Subcutaneous abdominal adipose tissue (tissue), 5 donors: ENCODE measurements at regions not wholly inside any gene's neighbourhood (a gene's known extent, or its start where the extent isn't known, plus 50 kb on each side); places are given as distances from the start of the nearest gene placed in this dataset.
"Not testable (repeated sequence)": the region's sequence is repeated elsewhere in the genome, so short reads cannot be mapped to it uniquely, and the experiment has no call there.

ENCODE experiments used
- H3K27ac ChIP-seq: one replicate; pipeline ENCODE4 v1.7.0; 2013; ENCODE audit warnings: low read depth, mild to moderate bottlenecking, inconsistent platforms, low read length, moderate library complexity
- H3K27me3 ChIP-seq, 5 donors: one replicate each; pipeline ENCODE4 v1.7.0; 2013; ENCODE audit warnings: low read length in 5 of 5, inconsistent platforms in 1 of 5; ENCODE audit not compliant: control insufficient read depth in 5 of 5, insufficient read depth in 4 of 5
- H3K36me3 ChIP-seq, 5 donors: one replicate each; pipeline ENCODE4 v1.7.0; 2013; ENCODE audit warnings: low read length in 5 of 5; ENCODE audit not compliant: control insufficient read depth in 5 of 5, insufficient read depth in 5 of 5
- H3K4me1 ChIP-seq, 5 donors: one replicate each; pipeline ENCODE4 v1.7.0; 2013; ENCODE audit warnings: low read length in 5 of 5, mild to moderate bottlenecking in 3 of 5, moderate library complexity in 1 of 5; ENCODE audit not compliant: control insufficient read depth in 5 of 5, insufficient read depth in 5 of 5
- H3K4me3 ChIP-seq, 5 donors: one replicate each; pipeline ENCODE4 v1.7.0; 2013; ENCODE audit warnings: low read length in 5 of 5, low read depth in 1 of 5
- H3K9ac ChIP-seq, 5 donors: one replicate each; pipeline ENCODE4 v1.7.0; 2013; ENCODE audit warnings: low read length in 5 of 5, mild to moderate bottlenecking in 4 of 5, moderate library complexity in 3 of 5
- H3K9me3 ChIP-seq, 5 donors: one replicate each; pipeline ENCODE4 v1.7.0; 2013; ENCODE audit warnings: low read length in 5 of 5; ENCODE audit not compliant: control insufficient read depth in 5 of 5
- donor health status: healthy.
- donor health status: healthy.
- donor health status: healthy.
- donor health status: healthy.
- donor health status: healthy.

- Histone ChIP-seq H3K9ac (no peak overlapping the region), H3K27ac (no peak overlapping the region)
Observed at GRCh38 chr2:180692322-180692721, 288.1 kb upstream of the UBE2E3 start.

GRCh38 chr2:180691855-180692223, 288.6 kb upstream of the UBE2E3 start:
- not testable (repeated sequence) for H3K9me3 ChIP-seq, H3K4me3 ChIP-seq, H3K9ac ChIP-seq, H3K4me1 ChIP-seq, H3K36me3 ChIP-seq, H3K27ac ChIP-seq, H3K27me3 ChIP-seq

More at GRCh38 chr2:180692322-180692721, 288.1 kb upstream of the UBE2E3 start:
- H3K9me3 ChIP-seq = no peaks in the 10 kb centered on the region
- no peaks in the 10 kb centered on the region for H3K27me3 ChIP-seq
- peaks cover 0 to 7% (median 0%) of the 10 kb centered on the region in 5 donors for H3K4me1 ChIP-seq
- H3K4me3 ChIP-seq = no peak overlapping the region
- H3K36me3 ChIP-seq = no peaks in the 10 kb centered on the region

- not testable (repeated sequence) for H3K9me3 ChIP-seq, H3K9ac ChIP-seq, H3K4me1 ChIP-seq, H3K36me3 ChIP-seq, H3K27me3 ChIP-seq, H3K4me3 ChIP-seq, H3K27ac ChIP-seq
Observed at GRCh38 chr2:180691186-180691854, 289.1 kb upstream of the UBE2E3 start.

- Histone ChIP-seq H3K27me3 (no peaks in the 10 kb centered on the region), H3K4me3 (no peak overlapping the region), H3K9ac (no peak overlapping the region), H3K36me3 (no peaks in the 10 kb centered on the region), H3K4me1 (peaks cover 0 to 7% (median 0%) of the 10 kb centered on the region in 5 donors), H3K9me3 (no peaks in the 10 kb centered on the region), H3K27ac (no peak overlapping the region)
Observed at GRCh38 chr2:180690611-180691010, 289.8 kb upstream of the UBE2E3 start.

- H3K9ac ChIP-seq = no peak overlapping the region
- no peaks in the 10 kb centered on the region for H3K27me3 ChIP-seq
- H3K4me3 ChIP-seq = no peak overlapping the region
- H3K9me3 ChIP-seq = no peaks in the 10 kb centered on the region
- no peak overlapping the region for H3K27ac ChIP-seq
- H3K36me3 ChIP-seq = no peaks in the 10 kb centered on the region
- H3K4me1 ChIP-seq = no peaks in the 10 kb centered on the region
Observed at GRCh38 chr2:180682871-180683270, 297.5 kb upstream of the UBE2E3 start.

- H3K27ac ChIP-seq = no peak overlapping the region
Observed at GRCh38 chr2:180679693-180680092, 300.7 kb upstream of the UBE2E3 start.

GRCh38 chr2:180678625-180678972, 301.8 kb upstream of the UBE2E3 start:
- Histone ChIP-seq H3K27ac (no peak overlapping the region), H3K4me1 (no peaks in the 10 kb centered on the region), H3K9me3 (no peaks in the 10 kb centered on the region), H3K27me3 (no peaks in the 10 kb centered on the region), H3K36me3 (no peaks in the 10 kb centered on the region), H3K9ac (no peak overlapping the region), H3K4me3 (no peak overlapping the region)

More at GRCh38 chr2:180679693-180680092, 300.7 kb upstream of the UBE2E3 start:
- Histone ChIP-seq H3K4me1 (no peaks in the 10 kb centered on the region), H3K4me3 (no peak overlapping the region), H3K27me3 (no peaks in the 10 kb centered on the region), H3K9me3 (no peaks in the 10 kb centered on the region), H3K36me3 (no peaks in the 10 kb centered on the region), H3K9ac (no peak overlapping the region)

GRCh38 chr2:180677930-180678624, 302.3 kb upstream of the UBE2E3 start:
- H3K27ac ChIP-seq = no peak overlapping the region
- H3K9me3 ChIP-seq = no peaks in the 10 kb centered on the region
- H3K36me3 ChIP-seq = no peaks in the 10 kb centered on the region
- H3K4me3 ChIP-seq = no peak overlapping the region
- H3K9ac ChIP-seq = no peak overlapping the region
- H3K4me1 ChIP-seq = no peaks in the 10 kb centered on the region
- no peaks in the 10 kb centered on the region for H3K27me3 ChIP-seq

GRCh38 chr2:180677200-180677599, 303.2 kb upstream of the UBE2E3 start:
- Histone ChIP-seq H3K27me3 (no peaks in the 10 kb centered on the region), H3K9me3 (no peaks in the 10 kb centered on the region), H3K27ac (no peak overlapping the region), H3K9ac (no peak overlapping the region), H3K4me3 (no peak overlapping the region), H3K36me3 (no peaks in the 10 kb centered on the region), H3K4me1 (no peaks in the 10 kb centered on the region)

- H3K4me1 ChIP-seq = no peaks in the 10 kb centered on the region
- H3K9me3 ChIP-seq = no peaks in the 10 kb centered on the region
- H3K9ac ChIP-seq = no peak overlapping the region
- H3K4me3 ChIP-seq = no peak overlapping the region
- H3K27ac ChIP-seq = no peak overlapping the region
- H3K36me3 ChIP-seq = no peaks in the 10 kb centered on the region
- H3K27me3 ChIP-seq = no peaks in the 10 kb centered on the region
Observed at GRCh38 chr2:180676520-180677025, 303.8 kb upstream of the UBE2E3 start.
